ENCODE measurements at regions not wholly inside any gene's neighbourhood (a gene's known extent, or its start where the extent isn't known, plus 50 kb on each side); places are given as distances from the start of the nearest gene placed in this dataset.

DNA sequence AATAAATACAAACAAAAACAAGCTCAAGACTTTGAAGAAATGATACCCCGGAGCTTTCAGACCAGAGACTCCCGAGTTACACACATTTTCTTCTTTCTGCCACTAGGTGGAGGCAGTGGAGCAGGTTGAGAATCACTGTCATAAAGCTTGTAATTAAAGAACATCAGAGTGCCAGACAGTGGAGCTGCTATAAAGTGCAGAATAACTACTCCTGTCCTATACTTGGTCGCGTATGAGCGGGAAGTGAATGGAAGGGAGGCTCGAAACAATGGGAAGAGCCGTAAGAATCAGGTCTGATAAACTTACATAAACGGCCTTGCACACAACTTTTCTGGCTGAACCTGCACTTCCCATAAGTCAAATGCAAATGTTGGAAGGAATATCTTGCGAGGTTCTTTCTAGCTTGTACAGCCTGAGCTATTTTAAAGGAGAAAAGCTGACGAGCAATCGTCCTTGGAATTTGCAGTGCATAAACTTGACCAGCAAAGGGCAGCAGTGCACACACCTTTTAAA lies 189.0 kb downstream of the RPIA start:
- TF ChIP-seq EZH2 (IDR thresholded peaks at IDR 0.05) (no peak), CBX3 (IDR thresholded peaks at IDR 0.05; ENCODE audit: low read depth) (no peak), EGR1 (IDR thresholded peaks at IDR 0.05; ENCODE audit: low read depth) (no peak), FOSL1 (IDR thresholded peaks at IDR 0.05; ENCODE audit: low read depth) (no peak), POLR2A (IDR thresholded peaks at IDR 0.05; ENCODE audit: borderline replicate concordance, extremely low read depth, insufficient read depth, insufficient read length) (no peak), TCF7L2 (IDR thresholded peaks at IDR 0.05; ENCODE audit: borderline replicate concordance, extremely low read depth, insufficient read depth, insufficient read length) (no peak), POLR2AphosphoS5 (IDR thresholded peaks at IDR 0.05; ENCODE audit: low read depth, low read length) (no peak), ZNF274 (IDR thresholded peaks at IDR 0.05; ENCODE audit: low read depth, low read length) (no peak)
- TF ChIP-seq, protein P1, sequence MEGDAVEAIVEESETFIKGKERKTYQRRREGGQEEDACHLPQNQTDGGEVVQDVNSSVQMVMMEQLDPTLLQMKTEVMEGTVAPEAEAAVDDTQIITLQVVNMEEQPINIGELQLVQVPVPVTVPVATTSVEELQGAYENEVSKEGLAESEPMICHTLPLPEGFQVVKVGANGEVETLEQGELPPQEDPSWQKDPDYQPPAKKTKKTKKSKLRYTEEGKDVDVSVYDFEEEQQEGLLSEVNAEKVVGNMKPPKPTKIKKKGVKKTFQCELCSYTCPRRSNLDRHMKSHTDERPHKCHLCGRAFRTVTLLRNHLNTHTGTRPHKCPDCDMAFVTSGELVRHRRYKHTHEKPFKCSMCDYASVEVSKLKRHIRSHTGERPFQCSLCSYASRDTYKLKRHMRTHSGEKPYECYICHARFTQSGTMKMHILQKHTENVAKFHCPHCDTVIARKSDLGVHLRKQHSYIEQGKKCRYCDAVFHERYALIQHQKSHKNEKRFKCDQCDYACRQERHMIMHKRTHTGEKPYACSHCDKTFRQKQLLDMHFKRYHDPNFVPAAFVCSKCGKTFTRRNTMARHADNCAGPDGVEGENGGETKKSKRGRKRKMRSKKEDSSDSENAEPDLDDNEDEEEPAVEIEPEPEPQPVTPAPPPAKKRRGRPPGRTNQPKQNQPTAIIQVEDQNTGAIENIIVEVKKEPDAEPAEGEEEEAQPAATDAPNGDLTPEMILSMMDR (IDR thresholded peaks at IDR 0.05 in 2 of 3, conservative IDR thresholded peaks at IDR 0.05 in 1 of 3; ENCODE audit: borderline replicate concordance in 1 of 3, insufficient read depth in 1 of 3, low read depth in 2 of 3, low read length in 2 of 3), result peak; percentile 64 to 76 (median 74)
- TF ChIP-seq, protein P2, sequence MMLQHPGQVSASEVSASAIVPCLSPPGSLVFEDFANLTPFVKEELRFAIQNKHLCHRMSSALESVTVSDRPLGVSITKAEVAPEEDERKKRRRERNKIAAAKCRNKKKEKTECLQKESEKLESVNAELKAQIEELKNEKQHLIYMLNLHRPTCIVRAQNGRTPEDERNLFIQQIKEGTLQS (IDR thresholded peaks at IDR 0.05), result no peak
- TF ChIP-seq, protein P3, sequence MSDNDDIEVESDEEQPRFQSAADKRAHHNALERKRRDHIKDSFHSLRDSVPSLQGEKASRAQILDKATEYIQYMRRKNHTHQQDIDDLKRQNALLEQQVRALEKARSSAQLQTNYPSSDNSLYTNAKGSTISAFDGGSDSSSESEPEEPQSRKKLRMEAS (IDR thresholded peaks at IDR 0.05), result no peak

All from HCT116 (cell line).